Psoas muscle (tissue), 7 donors: ENCODE measurements at regions not wholly inside any gene's neighbourhood (a gene's known extent, or its start where the extent isn't known, plus 50 kb on each side); places are given as distances from the start of the nearest gene placed in this dataset.

Experiments
- ATAC-seq, 4 donors: fragments of 200-7000 bp; cut with Tn5 transposase; one replicate each; pipeline ENCODE4 v1.9.1; 2020; ENCODE audit warnings: moderate library complexity in 3 of 4, mild to moderate bottlenecking in 2 of 4
- DNase-seq, 2 donors: peaks; one replicate each; pipeline ENCODE4 v3.0.0-alpha.2; 2020
- H3K27ac ChIP-seq: fragments of 200-600 bp; one replicate; pipeline ENCODE4 v1.8.0; 2022
- H3K27me3 ChIP-seq, 3 donors: fragments of 200-600 bp in 1 of 3; one replicate each; pipeline versions ENCODE4 v1.6.1 to v1.8.0; 2013 to 2022; ENCODE audit warnings: low read length in 2 of 3, mild to moderate bottlenecking in 2 of 3, moderate library complexity in 1 of 3; ENCODE audit not compliant: insufficient read depth in 3 of 3
- H3K36me3 ChIP-seq, 2 donors: fragments of 200-600 bp in 1 of 2; one replicate each; pipeline versions ENCODE4 v1.6.1 to v1.8.0; 2013 to 2022; ENCODE audit warnings: low read depth in 1 of 2, mild to moderate bottlenecking in 1 of 2, moderate library complexity in 1 of 2; ENCODE audit not compliant: insufficient read depth in 1 of 2
- H3K4me1 ChIP-seq: fragments of 200-600 bp; one replicate; pipeline ENCODE4 v1.8.0; 2022
- H3K4me3 ChIP-seq: fragments of 200-600 bp; one replicate; pipeline ENCODE4 v1.8.0; 2022; ENCODE audit warnings: mild to moderate bottlenecking
- H3K9me3 ChIP-seq: fragments of 200-600 bp; one replicate; pipeline ENCODE4 v1.8.0; 2022
- CTCF ChIP-seq: fragments of 200-600 bp; IDR thresholded peaks from one replicate; pipeline ENCODE4 v1.8.0; 2022; ENCODE audit warnings: antibody characterized with exemption
- WGBS, 3 donors: extraction: QIAGEN DNeasy Blood & Tissue Kit; methylation state at CpG; one replicate each; pipeline versions ENCODE4 v1.1.6 to v1.1.7; 2013; 5-methylcytosine and 5-hydroxymethylcytosine counted together
- intact Hi-C, 2 donors: fragments of 100-400 bp; cut with DNase I; formaldehyde crosslinking; loops; one replicate each; pipeline versions ENCODE4 v1.11.0 to v1.14.2; 2022
- donor health status: healthy with polysubstance abuse.
- donor health status: DM: no; HTN: no; CAD: no; lungs with moderate emphysema.
- donor health status: Bipolar disorder and iron deficiency.
- donor health status: healthy.
- donor health status: DM: yes; HTN: yes; CAD: no.
- donor health status: DM: no; HTN: no; CAD: no.
- donor health status: DM: yes; HTN: yes; CAD: no.

DNA sequence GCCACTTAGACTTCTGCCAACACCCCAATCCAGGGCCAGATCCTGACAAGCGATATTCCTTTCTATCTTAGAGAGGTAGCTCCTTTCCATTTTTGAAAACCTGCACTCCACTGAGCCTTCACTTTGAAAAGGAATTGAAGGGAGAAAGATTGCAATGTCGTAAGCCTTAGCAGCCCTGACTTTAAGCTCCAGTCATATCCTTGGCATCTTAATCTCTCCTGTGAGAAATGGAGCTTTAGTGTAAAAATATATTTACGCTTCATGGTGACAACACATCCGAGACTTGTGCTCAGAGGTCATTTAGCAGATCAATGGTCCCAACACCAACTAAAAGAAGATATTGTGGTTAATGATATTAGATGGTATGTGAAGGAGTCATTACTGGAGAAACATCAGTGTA, 235.8 kb upstream of the MEX3C start:
- H3K36me3 ChIP-seq: no peaks in the 10 kb centered on the region
- H3K27me3 ChIP-seq: no peaks in the 10 kb centered on the region
- DNase-seq (no peak), ATAC-seq (no peak)
- TF ChIP-seq CTCF: no peak
- no peaks in the 10 kb centered on the region for H3K4me1 ChIP-seq
- no peaks in the 10 kb centered on the region for H3K9me3 ChIP-seq
- no peak overlapping the region for H3K27ac ChIP-seq
- intact Hi-C loops: no loop called here
- 85 to 88% (median 87%) methylated on average over 4 of the region's 4 CpGs for WGBS, 3 donors
- no peak overlapping the region for H3K4me3 ChIP-seq

DNA sequence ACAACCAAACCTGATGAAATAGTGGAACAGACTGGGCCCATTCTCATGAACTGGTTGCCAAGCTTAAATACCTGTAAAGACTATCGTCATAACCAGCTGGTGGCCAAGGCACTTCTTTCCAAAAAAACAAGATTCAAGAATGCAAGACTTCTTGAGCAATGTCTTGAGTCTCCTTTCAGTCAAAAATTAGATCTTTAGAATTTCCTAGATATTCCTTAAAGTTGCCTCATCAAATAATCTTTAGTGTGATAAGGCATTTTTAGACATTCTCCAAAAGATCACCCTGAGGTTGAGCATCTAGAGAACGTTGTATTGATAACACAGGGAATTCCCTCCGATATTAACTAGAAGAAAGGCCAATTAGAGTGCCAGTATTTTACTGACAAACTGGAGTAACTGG, 236.4 kb upstream of the MEX3C start:
- intact Hi-C loops: no loop called here
- 69 to 84% (median 70%) methylated on average over 3 of the region's 3 CpGs for WGBS, 3 donors
- no peak for TF ChIP-seq CTCF
- DNase-seq (no peak), ATAC-seq (no peak)
- H3K36me3 ChIP-seq: no peaks in the 10 kb centered on the region
- no peaks in the 10 kb centered on the region for H3K9me3 ChIP-seq
- H3K4me1 ChIP-seq: no peaks in the 10 kb centered on the region
- H3K27ac ChIP-seq: no peak overlapping the region
- no peaks in the 10 kb centered on the region for H3K27me3 ChIP-seq
- no peak overlapping the region for H3K4me3 ChIP-seq

DNA sequence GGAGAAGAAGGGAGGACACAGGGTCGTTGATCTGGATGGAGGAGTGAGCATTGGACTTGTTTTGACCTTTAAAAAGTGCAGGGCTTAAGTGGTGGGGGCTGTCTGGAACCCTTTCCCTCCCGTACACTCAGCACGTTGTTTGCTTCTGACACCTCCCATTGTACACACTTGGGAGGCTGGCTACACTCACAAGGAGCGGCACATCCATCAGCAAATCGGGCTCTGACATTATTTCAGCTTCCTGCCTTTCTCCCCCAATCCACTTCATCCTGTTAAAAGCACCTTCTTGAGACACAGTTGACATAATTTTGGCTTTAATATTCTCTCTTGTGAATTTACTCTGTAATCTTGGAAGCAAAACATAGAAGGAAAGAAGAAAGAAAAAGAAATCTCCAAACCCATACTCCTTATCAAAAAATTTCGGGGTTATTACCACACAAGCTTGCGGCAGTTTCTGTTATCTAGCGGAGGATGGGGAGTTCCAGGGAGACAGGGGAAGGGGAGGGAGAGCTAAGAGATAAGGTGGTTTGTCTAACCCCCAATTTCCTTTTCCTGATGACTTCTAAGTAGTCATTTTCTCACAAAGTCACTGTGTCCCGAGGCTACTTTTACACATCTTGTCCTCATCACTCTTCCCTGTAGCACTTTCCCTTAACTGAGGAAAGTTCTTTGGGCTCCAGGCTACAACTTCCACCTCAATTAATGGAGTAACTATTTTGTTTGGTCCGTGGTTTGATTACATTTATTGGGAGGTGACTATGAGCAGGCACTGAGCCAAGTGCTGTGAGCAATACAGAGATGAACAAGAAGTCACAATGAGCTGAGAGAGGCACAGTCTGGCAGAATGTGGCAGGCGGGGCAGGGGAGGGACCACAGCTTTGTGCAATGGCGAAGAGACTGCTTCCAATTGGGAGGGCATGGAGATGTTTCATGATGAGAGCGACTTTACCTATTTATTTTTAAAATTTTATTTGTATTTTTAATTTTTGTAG, 240.1 kb upstream of the MEX3C start:
- no peaks in the 10 kb centered on the region for H3K27me3 ChIP-seq
- H3K4me3 ChIP-seq: no peak overlapping the region
- no peak for DNase-seq
- intact Hi-C loops: no loop called here
- no peak for TF ChIP-seq CTCF
- ATAC-seq: no peak
- H3K4me1 ChIP-seq: no peaks in the 10 kb centered on the region
- no peak overlapping the region for H3K27ac ChIP-seq
- 63 to 71% (median 64%) methylated on average over 13 of the region's 13 CpGs for WGBS, 3 donors
- H3K9me3 ChIP-seq: no peaks in the 10 kb centered on the region
- H3K36me3 ChIP-seq: no peaks in the 10 kb centered on the region

GRCh38 chr18:51438797-51439350, 241.4 kb upstream of the MEX3C start:
- H3K4me1 ChIP-seq: no peaks in the 10 kb centered on the region
- H3K27me3 ChIP-seq: peaks cover 0 to 2% (median 0%) of the 10 kb centered on the region in 3 donors
- ATAC-seq: no peak
- no peak for TF ChIP-seq CTCF
- H3K27ac ChIP-seq: no peak overlapping the region
- no peak for DNase-seq
- intact Hi-C loops: no loop called here
- H3K4me3 ChIP-seq: no peak overlapping the region
- no peaks in the 10 kb centered on the region for H3K9me3 ChIP-seq
- no peaks in the 10 kb centered on the region for H3K36me3 ChIP-seq
